ENCODE measurements at regions not wholly inside any gene's neighbourhood (a gene's known extent, or its start where the extent isn't known, plus 50 kb on each side); places are given as distances from the start of the nearest gene placed in this dataset.

DNA sequence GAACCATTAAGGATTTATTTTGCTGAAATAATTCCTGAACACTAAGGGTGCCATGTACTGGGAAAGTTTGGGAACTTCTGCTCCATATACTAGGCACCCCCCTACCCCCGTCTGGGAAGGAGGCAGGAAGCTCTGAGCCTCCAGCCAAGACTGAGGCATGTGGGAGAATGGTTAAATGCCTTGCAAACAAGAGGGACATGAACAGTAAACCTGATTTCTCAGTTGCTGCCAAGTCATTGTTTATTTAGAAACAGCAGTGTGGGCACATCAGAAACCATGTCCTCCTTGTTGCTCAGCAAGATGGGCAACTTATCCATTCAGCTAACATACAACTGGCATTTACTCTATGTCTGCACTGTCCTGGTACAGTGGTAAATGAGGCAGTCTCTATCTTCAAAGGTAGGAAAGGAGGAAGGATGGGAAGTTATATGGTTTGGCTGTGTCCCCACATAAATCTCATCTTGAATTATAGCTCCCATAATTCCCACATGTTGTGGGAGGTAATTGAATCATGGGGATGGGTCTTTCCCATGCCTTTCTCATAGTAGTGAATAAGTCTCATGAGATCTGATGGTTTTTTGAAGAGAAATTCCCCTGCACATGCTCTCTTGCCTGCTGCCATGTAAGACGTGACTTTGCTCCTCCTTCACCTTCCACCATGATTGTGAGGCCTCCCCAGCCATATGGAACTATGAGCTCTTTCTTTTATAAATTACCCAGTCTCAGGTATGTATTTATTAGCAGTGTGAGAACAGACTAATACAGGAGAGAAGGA, 459.1 kb downstream of the MIAT start:
- no peak for DNase-seq (ENCODE audit: low read depth in 3 of 3)

DNA sequence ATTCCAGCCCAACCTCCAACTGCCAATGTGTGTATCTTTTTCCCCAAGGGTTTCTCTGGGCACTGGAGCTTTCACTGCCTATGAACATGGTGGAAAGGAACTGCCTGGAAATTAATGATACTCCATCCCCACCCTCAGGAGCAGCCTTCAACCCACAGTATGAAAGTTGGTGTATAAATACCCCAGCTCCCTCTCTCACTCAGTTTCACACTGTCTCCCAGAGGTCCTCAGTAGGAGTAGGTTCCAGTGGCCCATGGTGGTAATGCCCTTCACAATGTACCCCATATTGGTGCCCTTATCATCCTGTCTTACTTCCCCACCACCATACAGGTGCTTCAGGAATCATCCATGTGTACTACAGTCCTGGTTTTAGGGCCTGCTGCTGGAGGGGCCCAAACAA, 462.6 kb downstream of the MIAT start:
- DNase-seq (ENCODE audit: low read depth in 3 of 3) = no peak

DNA sequence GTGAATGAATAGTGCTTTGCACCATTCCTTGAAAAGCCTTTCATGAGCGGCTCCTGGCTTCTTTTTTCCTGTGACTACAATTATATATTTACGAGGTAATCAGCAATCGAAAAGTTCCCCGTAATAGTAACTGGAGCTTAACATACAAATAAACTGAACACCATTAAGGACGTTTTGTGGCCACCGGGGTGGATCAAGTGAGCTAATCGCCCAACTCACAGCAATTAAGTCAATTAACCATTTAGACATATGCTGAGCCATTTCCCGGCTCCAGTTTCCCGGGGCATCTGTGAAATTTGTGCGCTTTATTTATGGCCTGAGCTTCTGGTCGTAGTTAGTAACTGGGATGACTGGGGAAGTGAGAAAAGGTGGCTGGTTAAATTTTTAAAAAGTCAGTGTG, 465.2 kb downstream of the MIAT start:
- DNase-seq (ENCODE audit: low read depth in 3 of 3) = no peak

DNA sequence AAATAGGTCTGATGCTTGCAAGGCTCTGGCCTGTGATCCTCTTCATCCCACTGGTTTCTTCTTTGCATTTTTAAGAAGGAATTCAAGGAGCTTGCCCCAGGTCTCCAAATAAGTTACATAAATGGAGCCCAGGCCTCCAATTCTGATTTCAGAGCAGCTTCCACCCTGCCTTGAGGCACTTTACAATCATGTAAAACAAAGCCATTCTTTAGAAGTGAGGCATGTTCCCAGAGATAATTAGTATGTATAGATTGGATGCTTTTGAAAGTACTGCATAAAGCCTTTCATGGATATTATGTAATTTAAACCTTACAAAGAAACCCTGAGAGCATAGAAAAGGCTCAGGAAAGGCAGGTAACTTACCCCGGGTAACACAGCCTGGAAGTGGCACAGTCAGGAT, 466.5 kb downstream of the MIAT start:
- DNase-seq (ENCODE audit: low read depth in 3 of 3) = no peak

DNA sequence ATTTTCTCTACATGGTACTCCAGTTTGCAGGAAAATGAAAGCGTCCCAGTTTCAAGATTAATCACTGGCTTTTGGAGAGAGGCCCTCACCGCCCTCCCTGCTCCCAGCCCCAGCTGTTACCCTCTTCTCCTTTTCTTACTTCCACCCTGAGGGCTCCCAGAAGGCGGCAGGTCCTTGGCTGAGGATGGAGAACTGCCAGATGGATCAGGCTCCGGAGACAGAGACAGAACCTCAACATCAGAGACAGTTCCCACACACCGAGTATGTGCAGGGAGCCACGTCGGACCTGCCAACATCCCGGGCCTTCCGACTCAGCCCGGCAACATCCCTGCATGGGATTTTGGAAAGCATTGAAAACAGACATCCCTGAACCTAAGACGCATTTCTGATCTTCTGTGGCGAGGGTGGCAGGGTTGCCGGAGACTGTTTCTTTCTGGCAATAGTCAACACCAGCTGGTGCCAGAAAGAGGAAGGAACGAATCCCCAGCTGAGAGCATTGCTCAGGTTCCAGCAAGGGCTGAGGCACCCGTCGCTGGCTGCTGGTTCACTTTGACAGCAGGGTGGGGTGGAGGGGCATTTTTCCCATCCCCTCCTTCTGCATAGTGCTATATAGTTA, 467.1 kb downstream of the MIAT start:
- DNase-seq (ENCODE audit: low read depth in 3 of 3) = no peak

DNA sequence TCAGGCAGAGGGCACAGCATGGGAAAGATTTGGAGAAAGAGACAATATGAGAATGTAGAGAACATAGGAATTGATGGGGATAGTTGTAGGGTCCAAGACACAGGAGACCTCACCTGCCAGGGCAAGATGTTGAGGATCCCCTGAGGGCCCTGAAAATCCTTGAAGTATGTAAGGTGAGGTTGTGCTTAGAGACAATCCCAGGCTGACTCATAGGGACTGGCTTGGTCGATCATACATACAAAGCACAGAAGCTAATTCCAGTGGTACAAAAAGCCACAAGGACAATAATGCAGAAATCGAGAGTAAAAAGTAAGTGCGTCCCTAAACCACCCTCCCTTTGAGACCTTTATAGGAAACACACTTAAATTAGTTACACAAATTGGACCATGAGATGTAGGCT, 468.2 kb downstream of the MIAT start:
- DNase-seq (ENCODE audit: low read depth in 3 of 3) = no peak

- no peak for DNase-seq (ENCODE audit: low read depth in 3 of 3)
Observed at GRCh38 chr22:27127911-27128310, 470.5 kb downstream of the MIAT start.

- no peak for DNase-seq (ENCODE audit: low read depth in 3 of 3)
Observed at GRCh38 chr22:27128461-27129085, 471.2 kb downstream of the MIAT start.

DNA sequence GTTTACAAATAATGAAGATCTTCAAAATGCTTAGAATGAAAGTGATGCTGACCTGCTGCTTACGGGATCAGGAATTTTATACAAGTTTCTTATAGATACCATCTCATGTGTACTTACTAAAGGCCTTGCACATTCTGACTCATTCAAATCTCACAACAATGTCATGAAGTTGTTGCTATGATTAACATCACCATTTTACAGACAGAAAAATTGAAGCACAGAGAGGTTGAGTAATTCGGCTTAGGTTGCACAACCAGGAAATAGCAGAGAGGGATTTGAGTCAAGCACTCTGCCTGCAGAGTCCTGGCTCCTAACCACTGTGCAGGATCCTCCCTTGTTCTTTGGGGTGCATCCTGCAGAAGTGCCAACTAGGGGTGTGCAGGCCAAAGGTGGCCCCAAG, 471.9 kb downstream of the MIAT start:
- DNase-seq (ENCODE audit: low read depth in 3 of 3) = no peak

DNA sequence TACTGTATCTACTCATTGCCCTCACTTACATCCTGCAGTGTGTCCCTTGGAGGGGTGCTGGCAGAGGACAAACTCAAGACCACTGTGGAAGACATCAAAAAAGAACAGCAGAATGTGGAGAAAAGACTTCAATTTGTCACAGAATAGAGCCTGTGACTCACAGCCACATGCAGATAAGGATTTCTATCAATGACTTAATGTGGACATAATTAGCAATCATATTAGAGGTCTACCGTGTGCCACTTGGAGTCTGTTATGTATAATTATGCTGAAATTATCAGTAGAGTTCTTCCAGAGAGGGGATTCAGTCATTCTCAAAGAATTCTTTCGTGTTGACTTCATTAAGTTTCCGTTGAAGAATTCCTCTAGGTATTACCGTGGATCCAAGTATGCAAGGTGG, 473.5 kb downstream of the MIAT start:
- no peak for DNase-seq (ENCODE audit: low read depth in 3 of 3)

- no peak for DNase-seq (ENCODE audit: low read depth in 3 of 3)
Observed at GRCh38 chr22:27131346-27131745, 474.0 kb downstream of the MIAT start.

DNA sequence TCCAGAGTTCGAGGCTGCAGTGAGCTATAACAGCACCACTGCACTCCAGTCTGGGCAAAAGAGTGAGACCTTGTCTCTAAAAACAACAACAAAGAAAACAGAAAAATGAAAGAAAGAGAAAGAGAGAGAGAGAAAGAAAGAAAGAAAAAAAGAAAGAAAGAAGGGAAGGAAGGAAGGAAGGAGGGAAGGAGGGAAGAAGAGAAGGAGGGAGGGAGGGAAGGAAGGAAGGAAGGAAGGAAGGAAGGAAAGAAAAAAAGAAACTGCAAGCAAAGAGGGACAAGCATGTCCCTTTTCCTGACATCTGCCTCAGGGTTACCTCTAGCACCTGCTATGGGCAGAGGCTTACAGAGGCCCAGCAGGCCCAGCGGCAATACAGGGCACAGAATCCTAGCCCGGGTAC, 475.0 kb downstream of the MIAT start:
- DNase-seq (ENCODE audit: low read depth in 3 of 3) = no peak

DNA sequence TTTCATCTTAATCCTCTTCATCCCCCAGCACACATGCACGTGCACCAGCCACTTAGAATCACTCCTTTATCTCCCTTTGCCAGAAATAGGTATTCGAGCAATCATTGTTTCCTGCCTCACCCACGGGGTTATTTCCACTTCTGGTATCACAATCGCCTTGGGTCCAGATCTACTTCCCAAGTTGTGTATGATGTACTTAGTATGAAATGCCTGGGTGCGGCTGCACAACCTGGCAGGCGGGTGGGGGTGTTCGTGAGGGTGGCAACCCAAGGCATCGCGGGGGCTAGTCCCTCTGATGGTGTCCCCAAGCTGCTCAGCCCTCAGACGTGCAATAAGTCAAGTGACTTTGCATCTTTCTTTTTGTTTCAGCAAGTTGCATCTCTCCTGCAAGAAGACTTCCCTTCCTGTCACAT, 475.6 kb downstream of the MIAT start:
- DNase-seq (ENCODE audit: low read depth in 3 of 3) = no peak

DNA sequence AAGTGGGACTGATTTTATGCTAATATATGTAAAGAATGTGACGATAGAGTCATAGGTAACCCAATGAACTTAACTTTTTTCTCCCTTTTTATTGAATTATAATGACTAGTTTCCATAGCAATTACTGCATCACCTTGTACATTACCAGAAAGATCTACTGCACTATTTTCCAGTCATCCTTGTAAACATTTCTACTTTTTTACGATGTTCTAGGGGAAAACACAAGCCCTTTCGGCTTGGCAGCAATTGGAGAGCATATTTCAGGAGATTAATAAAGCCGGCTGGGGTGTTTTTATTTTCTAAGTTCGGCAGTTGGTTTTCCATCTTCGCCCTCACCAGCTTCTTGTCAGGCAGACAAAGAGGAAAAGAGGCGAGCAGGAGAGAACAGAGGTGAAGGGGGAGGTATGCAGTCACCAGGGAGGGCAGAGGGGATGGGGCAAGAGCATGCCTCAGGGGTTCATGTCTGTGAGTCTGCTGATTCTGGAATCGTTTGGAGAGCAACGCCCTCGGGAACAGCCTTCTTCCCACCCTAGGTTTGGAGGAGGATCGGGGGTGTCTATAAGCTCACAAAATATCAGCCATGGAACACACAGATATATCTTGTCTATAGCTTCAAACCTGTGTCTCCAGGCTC, 476.4 kb downstream of the MIAT start:
- no peak for DNase-seq (ENCODE audit: low read depth in 3 of 3)

DNA sequence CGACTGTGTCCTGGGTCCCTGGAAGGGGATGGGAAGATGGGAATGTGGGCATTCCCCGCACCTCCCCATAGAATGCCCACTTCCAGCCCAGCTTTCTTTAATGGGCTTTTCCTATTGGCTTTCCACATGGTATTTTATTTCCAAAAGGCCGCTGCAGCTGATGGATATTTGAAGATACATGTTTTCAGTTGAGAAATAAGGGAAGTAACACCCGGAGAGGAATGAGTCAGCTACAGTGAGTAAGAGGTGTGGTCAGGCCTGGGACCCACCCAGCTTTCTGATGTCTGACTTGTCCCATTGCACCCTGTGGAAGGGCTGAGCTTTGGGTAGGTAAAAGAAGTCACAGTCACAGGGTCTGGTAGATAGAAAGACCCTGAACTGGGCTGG, 476.9 kb downstream of the MIAT start:
- DNase-seq (ENCODE audit: low read depth in 3 of 3) = no peak

DNA sequence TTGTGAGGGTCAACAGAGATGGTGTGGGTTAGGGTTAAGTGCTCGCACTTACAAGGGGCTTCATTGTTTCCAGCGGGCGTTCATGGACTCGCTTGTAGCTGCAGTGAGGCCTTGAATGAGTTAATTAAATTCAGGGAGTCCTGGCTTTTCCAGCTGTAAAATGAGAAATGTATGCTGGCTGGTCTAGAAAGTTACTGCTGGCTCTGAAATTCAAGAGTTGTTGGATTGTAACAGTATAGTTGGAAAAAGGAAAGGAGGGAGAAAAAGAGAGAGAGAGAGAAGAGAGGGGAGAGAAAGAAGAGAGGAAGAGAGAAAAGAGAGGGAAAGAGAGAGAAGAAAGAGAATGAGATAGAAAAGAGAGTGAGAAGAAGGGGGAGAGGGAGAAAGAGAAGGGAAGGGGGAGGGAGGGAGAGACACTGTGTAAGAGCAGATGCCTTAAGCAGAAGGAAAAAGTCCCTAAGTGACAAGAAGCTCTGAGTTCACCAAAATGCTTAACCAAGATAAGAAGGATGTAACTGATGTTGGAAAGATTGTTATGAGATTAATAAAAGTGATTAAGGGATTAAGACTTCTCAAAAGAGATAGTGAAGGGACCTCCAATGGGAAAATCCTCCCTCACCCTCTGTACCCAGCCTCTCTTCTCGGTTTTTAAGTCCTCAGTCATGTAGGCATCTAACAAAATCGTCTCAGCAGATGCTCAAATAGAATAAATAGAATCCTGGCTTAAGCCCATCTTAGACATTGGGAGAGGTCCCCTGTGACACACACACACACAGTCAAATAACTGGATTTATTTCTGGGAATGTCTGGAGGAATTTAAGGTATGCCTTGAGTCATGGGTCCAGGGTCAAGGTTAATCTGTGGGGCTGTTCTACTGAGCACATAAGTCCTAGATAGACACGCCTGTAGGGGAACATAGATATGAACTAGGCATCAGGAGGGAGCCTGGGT, 477.9 kb downstream of the MIAT start:
- no peak for DNase-seq (ENCODE audit: low read depth in 3 of 3)

- DNase-seq (ENCODE audit: low read depth in 3 of 3) = no peak
Observed at GRCh38 chr22:27136596-27136995, 479.2 kb downstream of the MIAT start.

- DNase-seq (ENCODE audit: low read depth in 3 of 3) = no peak
Observed at GRCh38 chr22:27137871-27138337, 480.5 kb downstream of the MIAT start.

- no peak for DNase-seq (ENCODE audit: low read depth in 3 of 3)
Observed at GRCh38 chr22:27138471-27138870, 481.1 kb downstream of the MIAT start.

GRCh38 chr22:27139935-27140511, 482.6 kb downstream of the MIAT start:
- DNase-seq (ENCODE audit: low read depth in 3 of 3) = no peak

DNA sequence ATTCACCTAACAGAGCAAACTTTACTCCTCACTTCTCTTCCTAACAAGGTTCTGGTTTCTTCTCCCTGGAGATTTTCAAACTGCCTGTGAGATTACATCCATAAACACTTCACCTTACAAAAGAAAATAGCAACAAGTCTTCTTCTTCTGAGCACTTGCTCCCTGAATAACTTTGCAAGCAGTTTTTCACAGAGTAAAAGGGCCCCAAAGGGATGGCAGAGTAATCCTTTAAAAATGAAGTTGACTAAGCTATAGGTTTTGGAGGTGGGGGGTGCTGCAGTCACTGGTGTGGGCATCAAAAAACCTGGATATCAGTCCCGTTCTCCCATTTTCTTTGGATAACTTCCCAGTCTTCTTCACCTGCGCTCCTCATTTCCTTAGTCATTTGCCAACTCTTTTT, 484.9 kb downstream of the MIAT start:
- no peak for DNase-seq (ENCODE audit: low read depth in 3 of 3)

All from stimulated activated CD4-positive, alpha-beta T cell treated with anti-CD3 and anti-CD28 coated beads, TNF-alpha, amount 100 ng/mL, for 4 hours (primary cell).